ENCODE measurements at regions not wholly inside any gene's neighbourhood (a gene's known extent, or its start where the extent isn't known, plus 50 kb on each side); places are given as distances from the start of the nearest gene placed in this dataset.

GRCh38 chr2:103355287-103355686 lies 593.5 kb downstream of the TMEM182 start:
- H3K9me3 Mint-ChIP-seq = no peaks in the 10 kb centered on the region; a peak in 1 of 5 replicates
- Histone ChIP-seq H3K23ac (ENCODE audit: insufficient read length, low read depth, low read length) (no peak overlapping the region), H3K9ac (ENCODE audit: extremely low read depth, insufficient read length, low read length) (no peak overlapping the region), H4K5ac (ENCODE audit: insufficient read length, low read depth, low read length) (no peak overlapping the region), H2BK5ac (ENCODE audit: insufficient read length, low read length) (no peak overlapping the region), H3K9me3 (ENCODE audit: control insufficient read depth, low read depth, low read length) (no peaks in the 10 kb centered on the region), H4K91ac (ENCODE audit: insufficient read length, low read depth, low read length) (no peak overlapping the region), H3K14ac (ENCODE audit: insufficient read depth, low read length) (no peak overlapping the region), H3K4ac (ENCODE audit: low read depth, low read length) (no peak overlapping the region), H2BK12ac (ENCODE audit: insufficient read length, low read depth, low read length) (no peak overlapping the region), H2AK5ac (ENCODE audit: insufficient read length, low read length) (no peak overlapping the region), H3K23me2 (ENCODE audit: insufficient read length, low read depth, low read length, poor library complexity, severe bottlenecking) (no peaks in the 10 kb centered on the region), H3K27ac (ENCODE audit: insufficient read length, low read depth, low read length) (no peak overlapping the region), H4K8ac (replicated peaks; ENCODE audit: insufficient read length, low read depth, low read length) (no peak overlapping the region), H3K56ac (ENCODE audit: insufficient read length, low read depth, low read length) (no peak overlapping the region), H3T11ph (ENCODE audit: low read length) (no peak overlapping the region), H2AFZ (ENCODE audit: low read length) (no peak overlapping the region), H3K79me2 (ENCODE audit: insufficient read depth, low read length) (no peaks in the 10 kb centered on the region), H2BK15ac (ENCODE audit: low read depth, low read length) (no peak overlapping the region), H2BK120ac (ENCODE audit: low read depth, low read length, poor library complexity, severe bottlenecking) (no peak overlapping the region), H3K18ac (ENCODE audit: insufficient read length, low read depth, low read length) (no peak overlapping the region), H3K4me2 (ENCODE audit: insufficient read depth, insufficient read length, low read length) (no peak overlapping the region), H4K20me1 (ENCODE audit: control insufficient read depth, insufficient read depth, insufficient read length) (no peaks in the 10 kb centered on the region), H2BK20ac (ENCODE audit: low read depth, low read length, poor library complexity, severe bottlenecking) (no peak overlapping the region), H3K4me1 (ENCODE audit: insufficient read depth, low read length) (no peaks in the 10 kb centered on the region), H3K79me1 (ENCODE audit: insufficient read depth, low read depth, low read length, poor library complexity, severe bottlenecking) (no peaks in the 10 kb centered on the region), H3K27me3 (ENCODE audit: insufficient read depth, low read length) (no peaks in the 10 kb centered on the region)
- WGBS (ENCODE audit: extremely low coverage, insufficient read length, low lambda C conversion rate) = no CpG with 5 or more reads among the region's 1 CpG
- H3K27ac Mint-ChIP-seq = no peak overlapping the region; a peak in 1 of 7 replicates
- peaks cover 0 to 3% of the 10 kb centered on the region in 2 experiments; a peak in 2 of 4 replicates for H3K4me1 Mint-ChIP-seq
- H3K4me3 Mint-ChIP-seq = no peak overlapping the region
- no peak for DNase-seq
- no peaks in the 10 kb centered on the region for H3K36me3 Mint-ChIP-seq (ENCODE audit: insufficient read depth in 1 of 3, low read depth in 3 of 3)
- H3K27me3 Mint-ChIP-seq (ENCODE audit: low read depth) = no peaks in the 10 kb centered on the region
- no peak for TF ChIP-seq CTCF (conservative IDR thresholded peaks at IDR 0.05)
